ENCODE measurements at regions not wholly inside any gene's neighbourhood (a gene's known extent, or its start where the extent isn't known, plus 50 kb on each side); places are given as distances from the start of the nearest gene placed in this dataset.

- TF ChIP-seq IRF2 (CRISPR knock-in tag; IDR thresholded peaks at IDR 0.05) = no peak
- TF ChIP-seq ADNP (tag; IDR thresholded peaks at IDR 0.05) = no peak
- TF ChIP-seq KLF13 (tag; IDR thresholded peaks at IDR 0.05; ENCODE audit: borderline replicate concordance, low read depth) = no peak
- TF ChIP-seq TCFL5 (CRISPR knock-in tag; conservative IDR thresholded peaks at IDR 0.05) = no peak
- no peak for TF ChIP-seq CHD4 (IDR thresholded peaks at IDR 0.05; ENCODE audit: insufficient read depth, insufficient replicate concordance, low read depth, low read length, poor library complexity, severe bottlenecking)
- TF ChIP-seq NRF1 (conservative IDR thresholded peaks at IDR 0.05 in 1 of 2, IDR thresholded peaks at IDR 0.05 in 1 of 2) = peak in 1 of 2 experiments; percentile 28; a peak in 1 of 4 replicates
Measured at GRCh38 chr1:53392460-53392859, 64.6 kb upstream of the LRP8 start (continued).

GRCh38 chr1:53393325-53393792 lies 65.5 kb upstream of the LRP8 start:
- FAIRE-seq (peak; percentile 85), DNase-seq (ENCODE audit: extremely low read depth in 1 of 4, low spot score in 3 of 4) (peak; percentile 84 to 87 (median 86)), ATAC-seq (peak; percentile 91)
- Histone ChIP-seq H3K27me3 (ENCODE audit: control insufficient read depth in 2 of 2, insufficient read depth in 2 of 2, low read length in 2 of 2) (peaks cover 21 to 46% of the 10 kb centered on the region in 2 experiments), H3K4me1 (replicated peaks in 1 of 2; ENCODE audit: control insufficient read depth in 2 of 2, insufficient read depth in 2 of 2, low read length in 2 of 2) (0 out of 5 replicates have a peak, but pooled peaks cover 0 to 3% of the 10 kb centered on the region in 2 experiments), H3K4me2 (ENCODE audit: insufficient read depth, low read length) (no peak overlapping the region), H3K9ac (ENCODE audit: insufficient read depth in 1 of 2, low read depth in 2 of 2, low read length in 2 of 2) (no peak overlapping the region), H3K79me2 (ENCODE audit: control insufficient read depth, insufficient read depth, low read length) (no peaks in the 10 kb centered on the region), H3K4me3 (no peak overlapping the region), H3K36me3 (ENCODE audit: control insufficient read depth, insufficient read depth, low read length) (no peaks in the 10 kb centered on the region), H3K27ac (ENCODE audit: extremely low read depth, low read depth, low read length) (no peak overlapping the region), H4K20me1 (replicated peaks; ENCODE audit: control insufficient read depth, insufficient read depth, low read length) (no peaks in the 10 kb centered on the region), H3K9me3 (replicated peaks; ENCODE audit: control insufficient read depth, insufficient read depth, low read depth, low read length) (no peaks in the 10 kb centered on the region), H2AFZ (ENCODE audit: low read depth, low read length) (peak overlapping the region; percentile 45), H3K9me1 (ENCODE audit: control insufficient read depth, insufficient read depth, low read length) (no peaks in the 10 kb centered on the region)
- intact Hi-C loops (cut with micrococcal nuclease) (loop anchor here (1.0 to 10.0 kb wide), 4 partner anchors 67 to 199 kb away; partner anchors contain the start of gene CPT2), in situ Hi-C loops (cut with MboI) (loop anchor here (5.0 kb wide), 1 partner anchor 116 kb away; no protein-coding TSS in a partner anchor)
- ChIA-PET POLR2A (interaction anchor here (0.6 to 2.1 kb wide), 6 partner anchors 10 to 102 kb away, joined by 3 to 9 read pairs (median 3); no protein-coding TSS in a partner anchor), CTCF (ENCODE audit: low intra/inter-chr PET ratio) (interaction anchor here (0.5 to 6.0 kb wide), 7 partner anchors 72 to 153 kb away, joined by 3 to 123 read pairs (median 3); no protein-coding TSS in a partner anchor)
- 5% methylated on average over 10 of the region's 10 CpGs for WGBS (ENCODE audit: insufficient coverage, low coverage, missing lambda C conversion rate)
- no TSS peak for BruUV-seq (replicated peaks)
- TF ChIP-seq SRSF1 (IDR thresholded peaks at IDR 0.05; ENCODE audit: low read depth, low read length) = no peak
- peak; percentile 95 for TF ChIP-seq SMC3 (conservative IDR thresholded peaks at IDR 0.05; ENCODE audit: insufficient read depth, low read depth, low read length)
- TF ChIP-seq STAG1 (CRISPR knock-in tag; IDR thresholded peaks at IDR 0.05; ENCODE audit: borderline replicate concordance) = peak; percentile 62; the same call in 1 of the 2 replicates
- no peak for TF ChIP-seq MLLT1 (IDR thresholded peaks at IDR 0.05)
- no peak for TF ChIP-seq TFE3 (CRISPR knock-in tag; IDR thresholded peaks at IDR 0.05)
- TF ChIP-seq ETV6 (IDR thresholded peaks at IDR 0.05; ENCODE audit: borderline replicate concordance in 1 of 2, low read depth in 2 of 2, low read length in 1 of 2) = no peak
- TF ChIP-seq ETV6 (CRISPR knock-in tag; IDR thresholded peaks at IDR 0.05; ENCODE audit: borderline replicate concordance) = no peak
- peak; percentile 79 to 84 for TF ChIP-seq NRF1 (conservative IDR thresholded peaks at IDR 0.05 in 1 of 2, IDR thresholded peaks at IDR 0.05 in 1 of 2)
- TF ChIP-seq ZNF197 (CRISPR knock-in tag; IDR thresholded peaks at IDR 0.05; ENCODE audit: low read depth) = no peak
- TF ChIP-seq DEAF1 (CRISPR knock-in tag; IDR thresholded peaks at IDR 0.05) = peak; percentile 86
